ENCODE measurements at regions not wholly inside any gene's neighbourhood (a gene's known extent, or its start where the extent isn't known, plus 50 kb on each side); places are given as distances from the start of the nearest gene placed in this dataset.
"Not testable (repeated sequence)": the region's sequence is repeated elsewhere in the genome, so short reads cannot be mapped to it uniquely, and the experiment has no call there.

GRCh38 chr6:44022671-44023352 lies 104.4 kb downstream of the MRPL14 start:
- intact Hi-C loops (cut with DNase I; ENCODE audit: low total_unique reads) = no loop called here
- Histone ChIP-seq H3K27me3 (no peaks in the 10 kb centered on the region), H3K36me3 (no peaks in the 10 kb centered on the region), H3K9me3 (no peaks in the 10 kb centered on the region), H3K4me3 (no peak overlapping the region), H3K4me1 (no peaks in the 10 kb centered on the region), H3K27ac (no peak overlapping the region)
- DNase-seq (ENCODE audit: low spot score in 2 of 2) = no peak
- TF ChIP-seq, protein P1, sequence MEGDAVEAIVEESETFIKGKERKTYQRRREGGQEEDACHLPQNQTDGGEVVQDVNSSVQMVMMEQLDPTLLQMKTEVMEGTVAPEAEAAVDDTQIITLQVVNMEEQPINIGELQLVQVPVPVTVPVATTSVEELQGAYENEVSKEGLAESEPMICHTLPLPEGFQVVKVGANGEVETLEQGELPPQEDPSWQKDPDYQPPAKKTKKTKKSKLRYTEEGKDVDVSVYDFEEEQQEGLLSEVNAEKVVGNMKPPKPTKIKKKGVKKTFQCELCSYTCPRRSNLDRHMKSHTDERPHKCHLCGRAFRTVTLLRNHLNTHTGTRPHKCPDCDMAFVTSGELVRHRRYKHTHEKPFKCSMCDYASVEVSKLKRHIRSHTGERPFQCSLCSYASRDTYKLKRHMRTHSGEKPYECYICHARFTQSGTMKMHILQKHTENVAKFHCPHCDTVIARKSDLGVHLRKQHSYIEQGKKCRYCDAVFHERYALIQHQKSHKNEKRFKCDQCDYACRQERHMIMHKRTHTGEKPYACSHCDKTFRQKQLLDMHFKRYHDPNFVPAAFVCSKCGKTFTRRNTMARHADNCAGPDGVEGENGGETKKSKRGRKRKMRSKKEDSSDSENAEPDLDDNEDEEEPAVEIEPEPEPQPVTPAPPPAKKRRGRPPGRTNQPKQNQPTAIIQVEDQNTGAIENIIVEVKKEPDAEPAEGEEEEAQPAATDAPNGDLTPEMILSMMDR (IDR thresholded peaks at IDR 0.05) = no peak
- TF ChIP-seq POLR2A (IDR thresholded peaks at IDR 0.05) = no peak
- TF ChIP-seq POLR2AphosphoS5 (IDR thresholded peaks at IDR 0.05) = no peak

- TF ChIP-seq, protein P1 (IDR thresholded peaks at IDR 0.05) = no peak
- no peak for TF ChIP-seq POLR2A (IDR thresholded peaks at IDR 0.05)
- TF ChIP-seq POLR2AphosphoS5 (IDR thresholded peaks at IDR 0.05) = no peak
- H3K27ac ChIP-seq = no peak overlapping the region
- DNase-seq (ENCODE audit: low spot score in 2 of 2) = no peak
- no peaks in the 10 kb centered on the region for H3K36me3 ChIP-seq
- no peak overlapping the region for H3K4me3 ChIP-seq
- no peaks in the 10 kb centered on the region for H3K27me3 ChIP-seq
- no peaks in the 10 kb centered on the region for H3K4me1 ChIP-seq
- intact Hi-C loops (cut with DNase I; ENCODE audit: low total_unique reads) = no loop called here
- H3K9me3 ChIP-seq = no peaks in the 10 kb centered on the region
Measured at GRCh38 chr6:44022296-44022661, 105.0 kb downstream of the MRPL14 start.

GRCh38 chr6:44021589-44022295 lies 105.5 kb downstream of the MRPL14 start:
- intact Hi-C loops (cut with DNase I; ENCODE audit: low total_unique reads) = no loop called here
- no peaks in the 10 kb centered on the region for H3K4me1 ChIP-seq
- TF ChIP-seq, protein P1 (IDR thresholded peaks at IDR 0.05) = no peak
- no peak for TF ChIP-seq POLR2A (IDR thresholded peaks at IDR 0.05)
- TF ChIP-seq POLR2AphosphoS5 (IDR thresholded peaks at IDR 0.05) = no peak
- no peaks in the 10 kb centered on the region for H3K9me3 ChIP-seq
- H3K27me3 ChIP-seq = no peaks in the 10 kb centered on the region
- no peaks in the 10 kb centered on the region for H3K36me3 ChIP-seq
- no peak overlapping the region for H3K4me3 ChIP-seq
- DNase-seq (ENCODE audit: low spot score in 2 of 2) = no peak
- no peak overlapping the region for H3K27ac ChIP-seq

- TF ChIP-seq, protein P1 (IDR thresholded peaks at IDR 0.05) = no peak
- TF ChIP-seq POLR2A (IDR thresholded peaks at IDR 0.05) = no peak
- no peak for TF ChIP-seq POLR2AphosphoS5 (IDR thresholded peaks at IDR 0.05)
- Histone ChIP-seq H3K27ac (no peak overlapping the region), H3K36me3 (no peaks in the 10 kb centered on the region), H3K4me3 (no peak overlapping the region), H3K4me1 (no peaks in the 10 kb centered on the region), H3K27me3 (no peaks in the 10 kb centered on the region), H3K9me3 (no peaks in the 10 kb centered on the region)
- intact Hi-C loops (cut with DNase I; ENCODE audit: low total_unique reads) = no loop called here
- no peak for DNase-seq (ENCODE audit: low spot score in 2 of 2)
Measured at GRCh38 chr6:44020664-44021425, 106.4 kb downstream of the MRPL14 start.

DNA sequence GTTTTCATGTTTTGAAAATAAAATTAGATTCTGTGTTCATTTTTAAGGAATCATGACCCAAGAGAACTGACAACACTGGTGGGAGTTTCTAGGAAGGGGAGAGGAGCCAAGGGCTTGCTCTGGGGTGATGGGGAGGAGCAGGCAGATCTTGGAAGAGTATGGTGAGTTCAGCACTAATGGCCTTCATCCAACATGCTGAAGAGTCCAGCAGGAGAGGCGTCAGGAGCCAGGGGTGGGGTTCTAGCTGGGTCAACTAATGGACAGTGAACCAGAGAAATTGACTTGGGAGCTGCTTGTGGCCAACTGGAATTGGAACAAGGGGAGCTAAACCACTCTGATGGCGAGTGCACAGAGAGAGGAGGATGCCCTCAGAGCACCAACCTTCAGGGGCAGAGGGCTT lies 107.1 kb downstream of the MRPL14 start:
- H3K27me3 ChIP-seq = no peaks in the 10 kb centered on the region
- no peaks in the 10 kb centered on the region for H3K36me3 ChIP-seq
- H3K27ac ChIP-seq = no peak overlapping the region
- DNase-seq (ENCODE audit: low spot score in 2 of 2) = no peak
- H3K4me3 ChIP-seq = no peak overlapping the region
- H3K4me1 ChIP-seq = no peaks in the 10 kb centered on the region
- TF ChIP-seq, protein P1 (IDR thresholded peaks at IDR 0.05) = no peak
- TF ChIP-seq POLR2A (IDR thresholded peaks at IDR 0.05) (no peak), POLR2AphosphoS5 (IDR thresholded peaks at IDR 0.05) (no peak)
- intact Hi-C loops (cut with DNase I; ENCODE audit: low total_unique reads) = no loop called here
- no peaks in the 10 kb centered on the region for H3K9me3 ChIP-seq

DNA sequence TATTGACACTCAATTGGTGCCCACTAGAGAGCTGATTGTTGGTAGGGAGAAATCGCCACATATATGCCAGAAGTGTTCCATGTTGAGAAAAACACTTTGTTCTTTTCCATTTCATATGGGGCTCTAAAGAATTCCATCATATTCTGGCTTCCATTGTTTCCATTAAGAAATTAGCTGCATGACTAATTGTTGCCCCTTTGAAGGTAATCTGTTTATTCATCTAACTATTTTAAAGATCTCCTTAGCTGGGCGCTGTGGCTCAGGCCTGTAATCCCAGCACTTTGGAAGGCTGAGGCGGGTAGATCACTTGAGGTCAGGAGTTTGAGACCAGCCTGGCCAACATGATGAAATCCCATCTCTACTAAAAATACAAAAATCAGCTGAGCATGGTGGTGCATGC lies 109.9 kb downstream of the MRPL14 start:
- DNase-seq (ENCODE audit: low spot score in 2 of 2); H3K4me1 ChIP-seq; H3K9me3 ChIP-seq; intact Hi-C loops (cut with DNase I; ENCODE audit: low total_unique reads); H3K27ac ChIP-seq; H3K36me3 ChIP-seq; H3K4me3 ChIP-seq; H3K27me3 ChIP-seq: not testable (repeated sequence)

Data from breast epithelium (tissue), 4 donors.